Kidney (tissue), 13 donors: ENCODE measurements at regions not wholly inside any gene's neighbourhood (a gene's known extent, or its start where the extent isn't known, plus 50 kb on each side); places are given as distances from the start of the nearest gene placed in this dataset.
A peak's percentile ranks its signal among the peaks of the same experiment; 100 is the strongest.

Experiments
- DNase-seq, 5 donors: peaks; one replicate each; pipeline ENCODE4 v3.0.0-alpha.2; 2013 to 2020
- FAIRE-seq: peaks from 2 replicates; lab custom pipeline; 2012; peaks lifted over from hg19 to GRCh38; lab: Jason Lieb, UNC
- H3K27ac ChIP-seq, 2 donors: one replicate each; pipeline ENCODE4 v1.7.0; 2013; ENCODE audit warnings: low read depth in 2 of 2, low read length in 2 of 2, inconsistent platforms in 1 of 2
- H3K27me3 ChIP-seq: one replicate; pipeline ENCODE4 v1.7.1; 2013; ENCODE audit warnings: low read length, inconsistent platforms; ENCODE audit not compliant: control insufficient read depth, insufficient read depth
- H3K36me3 ChIP-seq, 3 donors: one replicate each; pipeline versions ENCODE4 v1.7.0 to v1.7.1; 2013; ENCODE audit warnings: low read length in 3 of 3, control low read depth in 1 of 3, inconsistent platforms in 1 of 3; ENCODE audit not compliant: insufficient read depth in 3 of 3, control insufficient read depth in 2 of 3
- H3K4me1 ChIP-seq, 3 donors: one replicate each; pipeline versions ENCODE4 v1.7.0 to v1.7.1; 2013; ENCODE audit warnings: low read length in 3 of 3, inconsistent platforms in 1 of 3, low read depth in 1 of 3; ENCODE audit not compliant: control insufficient read depth in 2 of 3, insufficient read depth in 2 of 3
- H3K4me3 ChIP-seq, 3 donors: one replicate each; pipeline versions ENCODE4 v1.7.0 to v1.8.1; 2013; ENCODE audit warnings: low read length in 3 of 3, control low read depth in 1 of 3, inconsistent platforms in 1 of 3
- H3K9ac ChIP-seq, 3 donors: one replicate each; pipeline versions ENCODE4 v1.7.0 to v1.7.1; 2013; ENCODE audit warnings: low read length in 3 of 3, control low read depth in 1 of 3, inconsistent platforms in 1 of 3
- H3K9me3 ChIP-seq, 3 donors: one replicate each; pipeline versions ENCODE4 v1.7.0 to v1.7.1; 2013; ENCODE audit warnings: low read length in 3 of 3, control low read depth in 1 of 3, inconsistent platforms in 1 of 3; ENCODE audit not compliant: control insufficient read depth in 2 of 3, insufficient read depth in 1 of 3
- intact Hi-C: fragments of 100-400 bp; cut with DNase I; formaldehyde crosslinking; loops from one replicate; pipeline ENCODE4 v1.11.1; 2022
- TF ChIP-seq, protein P1 (sequence below): IDR thresholded peaks from 3 replicates; pipeline ENCODE4 v1.5.1; 2012; ENCODE audit warnings: mild to moderate bottlenecking, moderate library complexity, borderline replicate concordance; ENCODE audit not compliant: insufficient read depth; ENCODE audit errors: extremely low read depth
- donor health status: control.
- donor health status: control.
- donor health status: control.
- donor health status: control.
- donor health status: control.
- donor health status: DM: yes; HTN: yes; CAD: no.
- donor health status: Normal renal cell carcinoma (clear cell type).

GRCh38 chr13:34764246-34764645, 177.8 kb upstream of the NBEA start:
- Histone ChIP-seq H3K4me1 (peaks cover 0 to 2% (median 0%) of the 10 kb centered on the region in 3 donors), H3K27ac (no peak overlapping the region), H3K9ac (no peak overlapping the region), H3K36me3 (no peaks in the 10 kb centered on the region), H3K4me3 (no peak overlapping the region), H3K9me3 (no peaks in the 10 kb centered on the region), H3K27me3 (no peaks in the 10 kb centered on the region)
- DNase-seq (peak in 1 of 5 donors; percentile 18), FAIRE-seq (no peak)
- intact Hi-C loops: no loop called here
- TF ChIP-seq, protein P1, sequence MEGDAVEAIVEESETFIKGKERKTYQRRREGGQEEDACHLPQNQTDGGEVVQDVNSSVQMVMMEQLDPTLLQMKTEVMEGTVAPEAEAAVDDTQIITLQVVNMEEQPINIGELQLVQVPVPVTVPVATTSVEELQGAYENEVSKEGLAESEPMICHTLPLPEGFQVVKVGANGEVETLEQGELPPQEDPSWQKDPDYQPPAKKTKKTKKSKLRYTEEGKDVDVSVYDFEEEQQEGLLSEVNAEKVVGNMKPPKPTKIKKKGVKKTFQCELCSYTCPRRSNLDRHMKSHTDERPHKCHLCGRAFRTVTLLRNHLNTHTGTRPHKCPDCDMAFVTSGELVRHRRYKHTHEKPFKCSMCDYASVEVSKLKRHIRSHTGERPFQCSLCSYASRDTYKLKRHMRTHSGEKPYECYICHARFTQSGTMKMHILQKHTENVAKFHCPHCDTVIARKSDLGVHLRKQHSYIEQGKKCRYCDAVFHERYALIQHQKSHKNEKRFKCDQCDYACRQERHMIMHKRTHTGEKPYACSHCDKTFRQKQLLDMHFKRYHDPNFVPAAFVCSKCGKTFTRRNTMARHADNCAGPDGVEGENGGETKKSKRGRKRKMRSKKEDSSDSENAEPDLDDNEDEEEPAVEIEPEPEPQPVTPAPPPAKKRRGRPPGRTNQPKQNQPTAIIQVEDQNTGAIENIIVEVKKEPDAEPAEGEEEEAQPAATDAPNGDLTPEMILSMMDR: no peak

- TF ChIP-seq, protein P1: no peak
- Histone ChIP-seq H3K27me3 (no peaks in the 10 kb centered on the region), H3K36me3 (no peaks in the 10 kb centered on the region), H3K27ac (no peak overlapping the region), H3K9me3 (no peaks in the 10 kb centered on the region), H3K9ac (no peak overlapping the region), H3K4me1 (peaks cover 0 to 2% (median 0%) of the 10 kb centered on the region in 3 donors), H3K4me3 (no peak overlapping the region)
- DNase-seq: no peak
- FAIRE-seq: no peak
- intact Hi-C loops: no loop called here
Measured at GRCh38 chr13:34765446-34766180, 176.5 kb upstream of the NBEA start.

GRCh38 chr13:34767778-34768177, 174.3 kb upstream of the NBEA start:
- Histone ChIP-seq H3K27ac (no peak overlapping the region), H3K9me3 (no peaks in the 10 kb centered on the region), H3K4me1 (peaks cover 0 to under 1% (median 0%) of the 10 kb centered on the region in 3 donors), H3K9ac (no peak overlapping the region), H3K27me3 (no peaks in the 10 kb centered on the region), H3K36me3 (no peaks in the 10 kb centered on the region), H3K4me3 (no peak overlapping the region)
- DNase-seq: no peak
- intact Hi-C loops: no loop called here
- TF ChIP-seq, protein P1: no peak
- FAIRE-seq: no peak
